H1 (cell line): ENCODE measurements at regions not wholly inside any gene's neighbourhood (a gene's known extent, or its start where the extent isn't known, plus 50 kb on each side); places are given as distances from the start of the nearest gene placed in this dataset.

Experiments used
- KDM5A ChIP-seq: fragments of 200-600 bp; IDR thresholded peaks from 2 replicates; pipeline ENCODE4 v1.7.1; 2012; ENCODE audit warnings: mild to moderate bottlenecking, low read length, inconsistent platforms, mixed read lengths

GRCh38 chr12:11563785-11564739 lies 85.4 kb upstream of the ETV6 start (continued):
- no peak for TF ChIP-seq KDM5A
